GM12875 (cell line): ENCODE measurements at regions not wholly inside any gene's neighbourhood (a gene's known extent, or its start where the extent isn't known, plus 50 kb on each side); places are given as distances from the start of the nearest gene placed in this dataset.

Source experiments
- H3K4me3 ChIP-seq: one replicate; pipeline ENCODE4 v1.5.1; 2011; ENCODE audit warnings: low read depth, low read length, control low read depth
- CTCF ChIP-seq: IDR thresholded peaks from 2 replicates; pipeline ENCODE4 v1.5.1; 2011; ENCODE audit warnings: low read depth, mild to moderate bottlenecking, control low read depth, inconsistent platforms, low read length, moderate library complexity, borderline replicate concordance; ENCODE audit not compliant: insufficient read depth

DNA sequence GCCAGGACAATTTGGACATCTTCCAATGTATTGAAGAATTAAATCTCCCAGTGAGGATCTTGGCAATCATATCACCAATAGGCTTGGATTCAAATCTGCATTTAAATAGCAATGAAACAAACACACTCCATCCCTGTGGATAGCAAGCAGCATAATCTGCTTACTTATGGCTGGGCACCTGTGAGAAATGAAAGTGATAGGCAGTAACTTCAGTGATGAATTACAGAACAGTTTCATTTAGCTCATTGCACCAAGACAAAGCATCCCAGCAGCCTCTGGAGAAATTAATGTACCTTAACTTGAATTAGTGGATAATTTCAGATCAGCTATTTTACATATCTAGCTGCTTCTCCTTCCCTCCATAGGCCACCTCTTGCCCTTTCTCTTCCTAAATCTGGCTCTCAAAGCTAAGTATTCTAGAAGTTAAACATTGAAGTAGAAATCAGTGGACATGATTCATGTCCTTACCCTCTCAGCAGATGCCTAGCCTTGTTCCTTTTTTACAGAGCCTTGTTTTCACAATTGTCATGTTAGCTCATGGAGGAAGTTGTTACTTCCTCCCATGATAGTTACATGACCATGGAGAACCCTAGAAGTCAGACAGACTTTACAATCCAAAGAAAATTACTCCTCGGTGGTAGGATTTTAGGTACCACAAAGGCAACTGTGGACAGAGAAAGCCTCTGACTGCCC lies 88.5 kb upstream of the TACR1 start:
- TF ChIP-seq CTCF: no peak

DNA sequence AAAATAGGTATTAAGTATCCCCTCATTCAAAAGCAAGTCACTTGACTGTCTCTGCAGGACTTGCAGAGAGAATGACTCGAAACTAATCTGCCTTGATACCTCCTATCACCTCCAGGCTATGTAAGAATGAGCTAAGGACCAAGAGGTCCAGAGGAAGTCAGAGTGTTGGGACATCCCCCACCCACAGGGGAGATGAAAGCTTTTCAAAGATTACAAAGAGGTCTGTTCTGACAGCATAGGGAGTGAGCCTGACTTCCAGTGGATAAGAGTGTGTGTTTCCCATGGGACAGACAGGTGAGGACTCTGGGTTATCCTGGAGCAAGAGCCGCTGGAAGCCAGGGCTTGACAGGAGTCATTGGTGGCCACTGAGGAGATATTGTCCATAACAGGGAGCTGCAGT lies 85.0 kb upstream of the TACR1 start:
- TF ChIP-seq CTCF: no peak
- H3K4me3 ChIP-seq: no peak overlapping the region

More for the DNA sequence above, 88.5 kb upstream of the TACR1 start:
- H3K4me3 ChIP-seq: no peak overlapping the region

DNA sequence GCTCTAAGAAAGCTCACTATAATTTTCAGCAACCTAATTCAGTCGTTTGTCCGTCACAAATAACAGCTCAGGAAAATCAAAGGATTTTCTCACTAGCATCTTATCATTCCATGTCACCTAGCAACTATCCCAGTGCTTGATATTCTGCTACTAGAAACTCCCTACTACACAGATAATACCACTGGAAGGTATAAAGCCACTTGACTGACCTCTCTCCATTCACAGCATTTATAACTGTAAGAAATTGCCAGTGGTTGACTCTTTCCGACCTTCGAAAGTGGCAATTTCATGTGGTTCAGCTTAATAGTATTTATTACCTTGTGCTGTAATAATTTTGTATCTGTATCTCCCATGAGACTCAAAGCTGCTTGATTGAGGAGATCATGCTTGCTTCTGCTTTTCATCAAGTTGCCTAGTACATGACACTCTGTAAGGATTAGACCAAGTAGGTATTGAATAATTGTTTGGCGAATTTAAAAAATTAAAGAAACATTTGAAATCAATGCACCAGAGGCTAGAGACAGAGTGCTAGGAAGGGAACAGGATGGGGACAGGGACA lies 79.6 kb upstream of the TACR1 start:
- TF ChIP-seq CTCF: no peak

GRCh38 chr2:75278314-75278713 lies 79.0 kb upstream of the TACR1 start:
- H3K4me3 ChIP-seq: no peak overlapping the region
- no peak for TF ChIP-seq CTCF

More for the DNA sequence above, 79.6 kb upstream of the TACR1 start:
- no peak overlapping the region for H3K4me3 ChIP-seq

GRCh38 chr2:75277111-75277510 lies 77.8 kb upstream of the TACR1 start:
- no peak overlapping the region for H3K4me3 ChIP-seq
- no peak for TF ChIP-seq CTCF

- TF ChIP-seq CTCF: no peak
- H3K4me3 ChIP-seq: no peak overlapping the region
Observed at GRCh38 chr2:75276093-75277029, 77.0 kb upstream of the TACR1 start.
